Activated T-cell treated with anti-CD3 and anti-CD28 coated beads for 1 hour (primary cell): ENCODE measurements at regions not wholly inside any gene's neighbourhood (a gene's known extent, or its start where the extent isn't known, plus 50 kb on each side); places are given as distances from the start of the nearest gene placed in this dataset.

Experiments
- DNase-seq: peaks from one replicate; pipeline ENCODE4 v3.0.0-alpha.2; 2020; ENCODE audit warnings: low read depth

GRCh38 chr18:54769526-54770464 is 58.5 kb upstream of the RAB27B start:
- DNase-seq = no peak

DNA sequence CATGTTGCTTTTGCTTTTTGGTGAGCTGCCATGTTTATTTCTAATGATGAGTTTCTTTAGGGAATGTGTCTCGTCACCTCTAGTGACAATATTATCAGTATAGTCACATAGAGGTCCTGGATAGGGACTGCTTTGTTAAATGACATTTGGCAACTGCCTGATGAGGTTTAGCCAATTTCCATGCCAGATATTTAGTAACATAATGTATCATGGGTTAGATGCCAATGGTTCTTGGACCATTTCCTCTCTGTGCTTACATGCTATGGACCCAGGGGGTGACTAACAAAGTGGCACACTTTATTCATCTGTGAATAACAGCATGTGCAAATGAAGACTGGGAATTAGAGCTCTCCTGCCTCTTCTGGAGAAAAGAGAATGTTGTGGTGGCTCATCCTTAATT is 56.2 kb upstream of the RAB27B start:
- DNase-seq = no peak

DNA sequence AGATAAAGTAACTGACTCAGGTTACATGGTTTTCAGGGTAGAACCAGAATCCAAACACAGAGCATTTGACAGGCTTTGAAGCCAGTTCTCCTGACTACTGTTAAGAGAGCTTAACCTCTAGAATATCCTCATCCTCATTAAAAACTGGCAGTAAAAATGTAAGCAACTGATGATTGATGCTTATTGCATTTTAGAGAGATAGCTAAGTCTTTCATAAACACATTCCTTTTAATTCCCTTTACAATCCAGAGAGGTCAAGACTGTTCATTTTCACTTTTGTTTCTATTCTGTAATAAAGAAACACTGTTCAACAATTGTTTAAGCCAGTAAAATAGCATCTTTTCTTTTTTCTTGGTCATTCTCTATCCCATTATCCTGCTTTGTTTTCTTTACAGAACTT is 53.9 kb upstream of the RAB27B start:
- no peak for DNase-seq

DNA sequence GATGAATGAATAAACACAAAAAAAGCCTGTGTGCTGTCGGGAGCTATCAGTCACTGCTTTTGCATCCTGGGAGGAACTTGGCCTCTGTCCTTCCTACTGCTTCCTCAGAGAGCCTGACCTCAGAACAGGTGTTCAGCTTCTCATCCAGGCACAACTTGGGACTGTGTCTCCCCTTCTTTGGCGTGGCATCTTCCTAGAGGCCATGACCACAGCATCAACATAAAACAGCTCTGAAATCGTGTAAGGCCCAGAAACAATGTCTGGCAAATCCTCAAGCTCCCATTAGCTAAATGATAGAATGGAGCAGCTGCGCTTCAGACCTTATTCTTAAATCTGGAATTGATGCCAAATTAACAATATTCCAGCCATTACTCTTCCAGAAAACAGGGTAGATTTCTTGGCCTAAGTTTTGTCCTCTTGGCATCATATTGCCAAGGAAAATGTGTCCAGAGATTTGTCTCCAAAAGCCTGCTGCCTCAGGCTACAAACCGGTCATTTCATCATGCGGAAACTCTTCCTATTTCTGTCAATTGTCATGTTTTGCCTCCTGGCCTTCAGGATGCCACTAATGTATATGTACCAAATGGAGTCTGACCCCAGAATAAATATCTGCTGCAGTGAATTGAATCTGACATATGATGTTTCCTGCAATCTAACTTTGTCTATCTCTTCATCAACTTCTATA is 53.2 kb upstream of the RAB27B start:
- no peak for DNase-seq

DNA sequence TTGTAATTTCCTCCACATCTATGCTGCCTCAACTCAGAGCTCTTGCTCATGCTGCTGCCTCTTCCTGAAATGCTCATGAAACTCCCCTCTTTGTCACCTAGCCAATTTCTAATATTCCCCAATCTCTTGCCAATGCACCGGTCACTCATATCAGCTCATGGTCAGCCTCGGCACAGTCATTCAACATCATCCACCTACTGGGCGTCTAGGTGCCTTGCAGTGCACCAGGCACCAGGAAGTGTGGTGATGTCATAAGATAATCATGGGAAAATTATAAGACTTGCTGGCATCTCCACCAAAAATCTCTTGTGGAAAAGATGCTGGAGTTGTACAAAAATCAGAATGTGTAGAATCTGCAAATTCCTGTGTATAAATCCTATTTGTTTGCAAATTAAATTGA is 52.6 kb upstream of the RAB27B start:
- no peak for DNase-seq

GRCh38 chr18:54776282-54776977 is 51.8 kb upstream of the RAB27B start:
- no peak for DNase-seq

- DNase-seq = no peak
Measured at GRCh38 chr18:54777118-54777791, 51.0 kb upstream of the RAB27B start.

DNA sequence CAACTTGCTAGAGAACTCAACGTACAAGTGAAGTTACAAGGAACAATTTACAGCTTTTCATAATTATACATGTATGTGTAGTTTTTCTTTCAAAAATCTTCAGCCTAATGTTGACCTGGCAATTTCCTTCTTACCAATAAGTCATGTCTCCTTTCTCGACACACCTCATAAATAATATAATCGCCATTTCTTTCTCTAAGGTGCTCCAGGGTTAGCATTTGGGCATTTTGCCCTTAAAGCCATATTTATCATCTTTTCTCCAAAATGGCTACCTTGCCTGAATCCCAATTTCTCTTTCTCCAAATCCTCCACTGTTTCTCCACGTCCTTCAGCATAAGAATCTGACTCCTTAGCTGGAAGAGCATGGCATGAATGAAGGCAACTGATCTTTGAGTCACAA is 50.3 kb upstream of the RAB27B start:
- no peak for DNase-seq
